ENCODE measurements at regions not wholly inside any gene's neighbourhood (a gene's known extent, or its start where the extent isn't known, plus 50 kb on each side); places are given as distances from the start of the nearest gene placed in this dataset.

DNA sequence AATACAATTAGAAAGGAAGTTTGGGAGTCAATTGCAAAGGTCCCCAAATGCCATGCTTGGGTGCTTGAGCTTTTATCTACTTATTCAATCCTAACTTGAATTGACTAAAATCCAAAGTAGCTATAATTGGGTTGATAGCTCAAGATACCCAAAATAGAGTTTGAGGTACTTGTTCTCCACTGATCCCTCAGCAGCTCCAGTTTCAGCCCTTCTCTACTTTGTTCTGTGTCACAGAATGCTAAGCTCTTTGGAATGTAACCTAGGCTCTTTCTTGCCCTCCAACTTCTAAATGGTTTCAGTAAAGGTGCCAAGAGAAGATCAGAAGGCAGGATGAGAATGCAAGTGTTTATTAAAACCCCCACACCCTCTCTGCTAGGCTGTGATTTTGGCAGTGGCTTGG, 251.4 kb upstream of the CLEC14A start:
- no peak for DNase-seq (ENCODE audit: low read depth)

DNA sequence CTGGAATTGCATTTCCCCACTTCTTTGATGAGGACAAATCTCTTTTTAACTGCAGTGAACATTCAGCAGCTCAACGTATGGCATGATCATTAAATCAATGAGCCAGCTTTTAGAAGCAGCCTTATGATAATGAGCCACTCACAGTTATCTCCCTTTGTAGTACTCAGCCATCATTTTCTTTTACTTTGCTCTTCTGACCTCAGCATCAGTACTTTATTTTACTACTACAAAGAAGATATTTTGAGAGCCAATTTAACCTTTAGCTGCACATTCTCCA, 250.0 kb upstream of the CLEC14A start:
- DNase-seq (ENCODE audit: low read depth), result no peak

DNA sequence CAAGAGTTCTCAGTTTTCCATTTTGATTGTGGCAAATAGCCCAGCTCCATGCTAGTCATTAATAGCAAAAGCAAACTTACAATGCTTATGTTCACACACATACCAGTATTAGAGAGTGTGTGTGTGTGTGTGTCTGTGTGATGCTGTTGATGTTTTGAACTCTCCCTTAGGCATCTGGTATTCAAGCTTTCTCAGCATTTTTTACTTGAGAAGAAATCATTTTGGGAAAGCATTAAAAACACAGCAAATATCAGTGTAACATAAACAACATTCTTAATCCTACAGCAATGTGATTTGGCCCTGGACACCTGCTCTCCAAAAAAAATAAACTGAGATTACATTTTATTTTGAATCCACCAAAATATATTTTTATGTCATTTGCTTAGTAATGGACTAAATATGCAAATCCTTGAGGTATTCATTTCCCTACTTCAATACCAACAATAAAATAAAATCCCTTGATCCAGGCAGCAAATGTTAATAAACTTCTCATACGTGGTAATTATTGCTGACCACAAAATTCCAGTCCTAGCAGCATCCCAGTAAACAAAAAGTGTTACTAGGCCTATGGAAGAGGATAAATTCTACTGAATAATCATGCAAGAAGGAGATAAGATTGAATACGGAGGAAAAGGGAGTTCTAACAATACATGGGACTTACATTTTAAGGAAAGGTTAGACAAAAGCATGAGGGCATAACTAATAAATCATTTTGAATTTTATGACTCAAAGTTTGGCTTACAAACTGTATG, 249.5 kb upstream of the CLEC14A start:
- no peak for DNase-seq (ENCODE audit: low read depth)

DNA sequence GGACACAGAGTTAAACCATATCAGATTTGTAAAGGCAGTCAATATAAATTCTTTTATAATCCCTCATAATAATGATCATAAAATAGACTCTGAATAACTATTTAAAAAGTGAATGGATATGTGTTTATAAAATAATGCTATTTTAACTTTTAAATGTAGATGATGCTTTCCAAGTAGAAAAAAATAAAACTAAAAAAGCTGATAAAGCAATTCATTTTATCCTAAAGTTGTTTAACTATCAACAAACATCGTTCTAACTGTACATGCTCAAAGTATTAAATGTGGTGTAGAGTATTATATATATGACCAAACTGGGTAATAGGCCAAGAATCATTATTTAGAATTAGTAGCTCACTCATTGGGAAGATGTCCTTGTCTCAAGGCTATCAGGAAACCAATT, 248.3 kb upstream of the CLEC14A start:
- no peak for DNase-seq (ENCODE audit: low read depth)

DNA sequence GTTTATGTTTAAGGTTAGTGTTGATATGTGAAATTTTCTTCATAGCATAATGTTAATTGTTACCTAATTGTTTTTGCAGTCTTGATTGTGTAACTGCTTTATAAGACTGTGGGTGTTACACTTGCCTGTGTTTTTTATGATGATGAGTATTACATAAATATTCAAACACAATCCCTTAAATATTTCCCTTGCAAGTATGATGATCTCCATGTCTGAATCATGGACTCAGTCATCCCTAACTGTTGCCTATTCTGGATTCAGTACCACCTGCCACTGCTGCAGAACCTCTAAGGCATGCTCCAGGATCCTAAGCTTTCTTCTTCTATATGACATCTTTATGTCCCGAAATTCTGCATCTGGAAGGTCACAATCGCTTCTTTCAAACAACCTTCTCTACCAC, 246.3 kb upstream of the CLEC14A start:
- DNase-seq (ENCODE audit: low read depth), result no peak

DNA sequence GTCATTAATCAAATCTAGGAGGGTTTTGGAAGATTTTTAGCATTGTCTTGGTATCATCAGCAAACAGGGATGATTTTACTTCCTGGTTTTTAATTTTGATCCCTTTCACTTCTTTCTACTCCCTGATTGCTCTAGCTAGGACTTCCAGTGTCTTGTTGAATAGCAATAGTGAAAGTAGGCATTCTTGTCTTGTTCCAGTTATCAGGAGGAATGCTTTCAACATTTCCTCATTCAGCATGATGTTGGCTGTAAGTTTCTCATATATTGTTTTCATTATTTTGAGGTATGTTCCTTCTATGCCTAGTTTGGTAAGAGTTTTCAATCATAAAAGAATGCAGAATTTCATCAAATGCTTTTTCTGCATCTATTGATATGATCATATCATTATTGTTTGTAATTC, 244.2 kb upstream of the CLEC14A start:
- no peak for DNase-seq (ENCODE audit: low read depth)

DNA sequence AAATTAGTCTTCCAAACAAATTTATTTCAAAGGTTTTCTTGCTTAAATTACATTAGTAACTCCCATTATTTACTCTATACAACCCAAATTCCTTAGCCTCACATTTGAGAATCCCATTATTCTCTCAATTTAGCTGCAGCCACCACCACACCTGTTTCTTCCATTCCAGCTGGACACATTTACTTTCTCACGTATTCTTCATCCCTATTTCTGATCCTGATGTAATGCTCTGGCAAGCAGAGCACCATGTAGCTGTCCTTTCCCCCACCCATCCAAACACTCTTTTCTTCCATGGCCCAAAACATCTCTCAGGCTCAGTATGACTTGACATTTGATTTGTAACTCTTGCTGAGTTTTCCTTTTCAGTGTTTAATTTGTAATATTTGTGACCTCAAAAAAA, 240.2 kb upstream of the CLEC14A start:
- DNase-seq (ENCODE audit: low read depth), result no peak

DNA sequence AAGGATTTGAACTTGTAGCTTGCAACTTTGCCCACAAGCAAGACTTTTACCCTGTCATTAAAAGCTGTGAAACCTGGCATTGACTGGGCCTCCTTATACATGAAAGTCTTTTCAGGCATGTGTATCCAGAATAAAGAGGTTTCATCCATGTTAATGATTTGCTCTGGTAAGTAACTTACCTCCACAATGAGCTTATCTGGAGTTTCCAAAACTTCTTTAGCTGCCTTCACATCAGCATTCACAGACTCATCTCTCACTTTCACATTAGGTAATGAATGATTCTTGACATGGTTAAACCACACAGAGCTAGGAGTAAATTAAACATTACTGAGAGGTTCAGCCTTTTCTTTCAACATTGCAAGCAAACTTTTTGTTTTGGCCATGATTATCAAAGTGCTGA, 234.4 kb upstream of the CLEC14A start:
- DNase-seq (ENCODE audit: low read depth), result no peak

DNA sequence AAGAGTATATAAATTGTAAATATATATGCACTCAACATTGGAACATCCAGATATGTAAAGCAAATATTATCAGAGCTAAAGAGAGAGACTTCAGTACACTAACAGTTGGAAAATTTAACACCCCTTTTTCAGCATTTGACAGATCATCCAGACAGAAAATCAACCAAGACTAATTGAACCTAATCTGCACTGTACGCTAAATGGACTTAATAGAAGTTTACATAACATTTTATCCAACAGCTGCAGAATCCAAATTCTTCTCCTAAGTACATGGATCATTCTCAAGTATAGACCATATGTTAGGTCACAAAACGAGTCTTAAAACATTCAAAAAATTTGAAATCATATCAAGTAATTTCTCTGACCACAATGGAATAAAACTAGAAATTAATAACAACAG, 229.1 kb upstream of the CLEC14A start:
- DNase-seq (ENCODE audit: low read depth), result no peak

DNA sequence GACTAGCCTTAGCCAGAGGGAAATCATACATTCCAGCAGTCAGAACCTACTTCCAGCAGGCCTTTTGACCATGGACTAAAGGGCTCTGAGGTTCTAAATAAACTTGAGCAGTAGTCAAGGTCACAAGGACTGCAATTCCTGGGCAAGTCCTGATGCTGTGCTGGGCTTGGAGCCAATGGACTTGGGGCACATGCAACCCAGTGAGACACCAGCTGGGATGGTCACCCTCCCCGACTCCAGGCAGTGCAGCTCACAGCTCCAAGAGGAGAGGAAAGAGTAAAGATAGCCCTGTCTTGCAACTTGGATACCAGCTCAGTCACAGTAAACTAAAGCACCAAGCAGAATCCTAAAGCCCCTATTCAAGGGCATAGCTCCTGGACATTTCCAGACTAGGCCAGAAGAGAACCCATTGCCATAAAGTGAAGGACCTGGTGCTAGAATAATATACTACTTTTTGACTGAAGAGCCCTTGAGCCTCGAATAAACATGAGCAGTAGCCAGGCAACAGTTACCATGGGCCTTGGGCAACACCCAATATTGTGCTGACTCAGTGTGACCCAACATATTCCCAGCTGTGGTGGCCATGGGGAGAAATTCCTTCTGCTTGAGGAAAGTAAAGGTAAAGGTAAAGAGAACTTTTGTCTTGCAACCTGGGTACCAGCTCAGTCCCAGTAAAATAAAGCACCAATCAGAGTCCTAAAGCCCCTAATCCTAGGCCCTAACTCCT, 226.2 kb upstream of the CLEC14A start:
- DNase-seq (ENCODE audit: low read depth), result no peak

DNA sequence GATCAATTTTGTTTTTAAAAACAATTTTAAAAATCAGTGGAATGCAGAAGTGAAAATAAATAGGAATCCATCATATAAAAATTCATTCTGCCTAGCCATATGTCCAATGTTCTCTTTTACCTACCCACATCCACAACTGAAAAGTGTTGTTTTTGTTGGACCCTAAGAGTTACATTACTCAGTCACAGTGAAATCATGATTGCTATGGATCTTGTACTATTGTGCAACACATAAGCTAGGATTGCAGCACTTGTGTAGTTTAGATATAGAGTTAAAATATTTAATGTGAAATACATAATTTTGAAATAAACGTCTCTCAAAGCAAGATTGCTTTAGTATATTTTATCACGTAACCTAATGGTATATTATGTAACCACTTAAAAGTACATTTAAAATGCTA, 213.3 kb upstream of the CLEC14A start:
- DNase-seq (ENCODE audit: low read depth), result no peak

DNA sequence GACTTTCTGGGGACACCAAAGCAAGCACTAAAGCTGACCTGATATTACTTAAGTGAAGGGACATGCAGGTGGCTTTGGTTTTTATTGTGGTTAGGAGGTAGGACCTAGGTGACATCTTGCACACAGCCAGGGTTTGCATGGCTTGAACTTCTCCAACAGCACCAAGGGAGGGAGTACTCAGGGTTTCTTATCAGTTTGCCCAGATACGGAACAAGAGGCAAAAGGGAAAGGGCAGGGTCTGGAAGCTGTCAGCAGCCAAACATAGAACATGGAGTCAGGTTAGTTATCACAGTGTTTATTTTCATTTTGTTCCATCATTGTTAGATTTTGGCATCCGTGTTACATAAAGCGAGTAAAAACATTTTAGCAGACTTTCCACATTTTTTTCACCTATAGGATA, 186.3 kb upstream of the CLEC14A start:
- no peak for DNase-seq (ENCODE audit: low read depth)

DNA sequence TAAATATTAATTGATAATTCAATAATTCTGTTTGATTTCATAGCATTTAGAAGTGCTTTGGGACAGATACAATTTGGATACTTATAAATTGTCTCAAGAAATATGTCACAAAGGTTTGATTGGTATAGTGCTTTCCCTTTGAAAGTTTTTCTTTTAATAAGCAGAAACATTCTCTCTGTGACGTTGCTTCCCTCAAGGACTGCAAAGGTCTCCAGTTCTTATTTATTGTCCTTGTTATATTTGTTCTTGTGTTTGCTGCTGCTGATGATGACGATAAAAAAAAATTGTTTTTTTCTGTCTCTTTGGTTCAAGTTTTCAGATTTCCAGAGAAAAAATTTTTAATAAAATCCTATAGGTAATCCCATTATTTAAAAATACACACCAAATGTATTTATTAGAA, 176.3 kb upstream of the CLEC14A start:
- DNase-seq (ENCODE audit: low read depth), result no peak

DNA sequence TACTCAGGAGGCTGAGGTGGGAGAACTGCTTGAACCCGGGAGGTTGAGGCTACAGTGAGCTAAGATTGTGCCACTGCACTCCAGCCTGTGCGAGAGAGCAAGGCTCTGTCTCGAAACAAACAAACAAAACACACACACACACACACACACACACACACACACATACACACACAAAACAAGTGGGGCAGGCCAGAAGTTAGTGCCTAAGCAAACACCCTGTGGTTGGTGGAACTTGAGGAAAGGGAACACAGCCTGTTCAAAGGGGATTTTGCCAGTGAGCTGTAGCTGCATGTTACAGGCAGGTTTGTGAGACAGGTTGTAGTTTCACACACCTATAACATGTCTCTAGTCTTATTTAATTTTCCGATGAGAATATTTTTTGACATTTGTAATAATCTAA, 175.3 kb upstream of the CLEC14A start:
- no peak for DNase-seq (ENCODE audit: low read depth)

DNA sequence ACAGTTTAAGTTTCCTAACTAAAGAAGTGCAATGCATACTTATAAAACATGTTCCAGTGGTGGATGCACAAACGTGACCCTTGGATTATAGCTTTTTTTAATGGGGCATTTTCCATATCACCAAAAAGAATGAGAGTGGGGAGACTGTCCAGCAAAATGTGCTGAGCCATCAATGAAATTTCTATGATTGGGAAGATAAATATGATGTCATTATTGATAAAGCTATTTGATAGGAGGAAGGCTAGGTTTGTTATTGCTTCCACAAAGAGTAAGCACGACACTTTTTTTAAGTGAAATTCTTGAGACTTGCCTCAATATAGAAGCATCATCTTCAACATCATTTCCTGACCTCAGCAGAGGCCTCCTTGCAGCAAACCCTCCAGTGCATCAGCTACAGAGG, 174.6 kb upstream of the CLEC14A start:
- DNase-seq (ENCODE audit: low read depth), result no peak

DNA sequence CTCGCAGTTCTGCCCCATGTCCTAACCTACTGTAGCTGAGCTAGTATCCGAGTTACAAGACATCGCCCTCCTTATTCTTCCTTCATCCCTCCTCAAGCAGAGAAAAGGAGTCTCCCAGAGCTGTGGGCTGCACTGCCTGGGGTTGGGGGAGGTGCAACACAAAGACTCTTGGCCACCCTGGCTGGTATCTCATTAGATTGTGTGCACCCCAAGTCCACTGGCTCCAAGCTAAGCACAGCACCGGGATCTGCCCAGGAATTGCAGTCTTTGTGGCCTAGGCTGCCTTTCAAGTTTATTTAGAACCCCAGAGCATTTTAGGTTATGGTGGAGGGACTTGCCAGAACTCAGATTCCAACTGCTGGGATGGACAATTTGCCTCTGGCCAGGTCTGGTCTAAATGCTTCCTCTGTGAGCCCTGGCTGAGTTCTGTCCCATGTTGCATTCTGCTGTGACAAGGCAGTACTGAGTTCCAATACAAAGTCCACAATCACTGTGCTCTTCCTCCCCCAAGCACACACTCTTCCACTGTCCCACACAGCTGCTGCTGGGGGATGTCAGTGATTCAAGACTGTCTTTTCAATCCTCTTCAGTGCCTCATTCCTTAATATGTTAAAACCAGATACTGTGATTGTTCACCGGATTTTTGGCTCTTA, 169.6 kb upstream of the CLEC14A start:
- DNase-seq (ENCODE audit: low read depth), result no peak

DNA sequence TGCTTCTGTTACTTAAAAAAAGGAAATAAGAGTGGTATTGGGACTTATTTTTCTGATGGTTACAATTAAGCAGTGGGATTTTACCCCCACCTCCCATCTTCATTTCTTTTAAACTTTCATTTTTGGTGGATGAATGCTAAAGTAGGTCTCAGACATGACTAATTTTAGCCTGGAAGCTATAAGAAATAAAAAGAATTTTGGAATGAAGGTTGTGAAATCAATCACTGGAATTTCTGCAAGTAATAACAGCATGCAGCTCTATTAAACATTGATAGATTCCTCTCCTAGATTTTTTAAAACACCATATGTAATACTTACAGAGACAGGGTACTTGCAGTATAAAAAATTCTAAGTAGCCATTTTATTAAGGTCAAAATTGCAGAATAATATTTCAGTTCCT, 164.2 kb upstream of the CLEC14A start:
- DNase-seq (ENCODE audit: low read depth), result no peak

DNA sequence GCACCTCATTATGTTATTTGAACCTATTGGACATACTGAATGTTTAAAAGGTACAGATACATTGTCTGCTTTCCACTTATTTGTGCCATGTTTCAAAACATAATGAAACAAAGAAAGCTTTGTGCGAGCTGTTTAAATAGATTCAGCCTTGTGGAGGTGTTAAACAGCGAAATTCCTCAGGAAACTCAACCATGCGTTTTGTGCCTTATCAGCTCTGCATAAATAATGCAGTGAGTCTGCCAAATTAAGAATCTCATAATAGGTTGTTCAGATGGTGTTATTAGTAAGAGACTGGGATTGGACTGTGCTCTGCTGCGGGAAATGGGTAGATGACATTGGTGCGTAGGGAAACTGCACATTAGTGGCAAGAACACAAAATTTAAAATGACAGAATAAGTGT, 163.7 kb upstream of the CLEC14A start:
- no peak for DNase-seq (ENCODE audit: low read depth)

DNA sequence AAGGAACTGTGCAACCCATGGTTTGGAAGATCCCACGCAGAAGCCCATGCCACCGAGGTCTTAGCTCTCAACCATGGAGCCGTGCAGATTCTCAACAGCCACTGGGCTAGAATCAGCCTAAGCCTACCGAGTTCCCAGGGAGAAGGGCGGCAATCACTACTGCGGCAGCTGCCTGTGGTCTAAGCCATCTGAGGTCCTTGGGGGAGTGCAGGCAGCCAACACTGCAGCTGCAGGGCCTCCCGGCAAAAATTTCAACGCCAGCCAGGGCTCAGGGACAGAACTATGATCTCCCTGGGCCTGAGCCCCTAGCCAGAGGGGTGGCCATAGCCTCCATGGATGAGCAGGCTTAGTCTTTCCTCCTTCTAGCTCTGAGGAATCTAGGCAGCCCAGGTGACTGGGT, 156.8 kb upstream of the CLEC14A start:
- DNase-seq (ENCODE audit: low read depth), result no peak

DNA sequence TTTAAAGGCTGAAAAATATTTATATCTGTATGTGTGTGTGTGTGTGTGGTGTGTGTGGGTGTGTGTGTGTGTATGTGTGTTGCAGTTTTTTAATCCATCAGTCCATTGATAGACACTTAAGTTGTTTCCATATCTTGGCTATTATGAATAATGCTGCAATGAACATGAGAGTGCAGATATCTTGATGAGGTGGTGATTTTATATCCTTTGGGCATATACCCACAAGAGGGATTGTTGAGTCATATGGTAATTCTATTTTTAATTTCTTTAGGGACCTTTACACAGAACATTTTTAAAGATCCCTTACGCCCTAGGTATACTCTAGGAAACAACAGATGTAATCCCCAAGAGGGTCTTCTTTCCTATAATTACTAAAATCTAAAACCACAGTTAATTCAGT, 154.5 kb upstream of the CLEC14A start:
- DNase-seq (ENCODE audit: low read depth), result no peak

DNA sequence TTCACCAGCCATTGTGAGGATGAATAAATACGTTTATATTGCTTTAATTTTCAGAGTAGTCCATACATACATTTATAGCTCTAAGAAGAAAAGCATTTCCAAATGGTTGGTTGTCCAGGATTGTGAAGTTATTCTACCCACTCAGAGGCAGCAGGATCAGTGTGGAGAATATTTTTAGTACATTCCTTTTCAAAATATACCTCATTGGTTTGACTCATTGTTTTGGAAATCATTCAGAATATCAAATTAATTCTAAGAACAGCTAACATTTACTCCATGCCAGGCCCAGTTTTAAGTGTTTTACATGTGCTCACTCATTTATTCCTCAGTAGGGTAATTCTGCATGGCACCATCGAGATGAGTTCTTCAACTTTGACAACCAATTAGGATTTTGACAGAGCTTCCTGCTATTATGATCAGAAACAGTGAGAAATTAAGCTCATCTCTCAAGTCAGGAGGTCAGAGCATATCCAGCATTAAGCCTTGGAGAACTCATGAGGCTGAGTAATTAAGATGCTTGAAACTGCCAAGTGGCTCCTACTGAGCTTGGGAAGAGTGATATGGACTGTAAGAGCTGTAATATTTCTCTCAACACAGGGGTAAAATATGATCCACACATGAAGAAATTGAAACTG, 153.3 kb upstream of the CLEC14A start:
- no peak for DNase-seq (ENCODE audit: low read depth)

DNA sequence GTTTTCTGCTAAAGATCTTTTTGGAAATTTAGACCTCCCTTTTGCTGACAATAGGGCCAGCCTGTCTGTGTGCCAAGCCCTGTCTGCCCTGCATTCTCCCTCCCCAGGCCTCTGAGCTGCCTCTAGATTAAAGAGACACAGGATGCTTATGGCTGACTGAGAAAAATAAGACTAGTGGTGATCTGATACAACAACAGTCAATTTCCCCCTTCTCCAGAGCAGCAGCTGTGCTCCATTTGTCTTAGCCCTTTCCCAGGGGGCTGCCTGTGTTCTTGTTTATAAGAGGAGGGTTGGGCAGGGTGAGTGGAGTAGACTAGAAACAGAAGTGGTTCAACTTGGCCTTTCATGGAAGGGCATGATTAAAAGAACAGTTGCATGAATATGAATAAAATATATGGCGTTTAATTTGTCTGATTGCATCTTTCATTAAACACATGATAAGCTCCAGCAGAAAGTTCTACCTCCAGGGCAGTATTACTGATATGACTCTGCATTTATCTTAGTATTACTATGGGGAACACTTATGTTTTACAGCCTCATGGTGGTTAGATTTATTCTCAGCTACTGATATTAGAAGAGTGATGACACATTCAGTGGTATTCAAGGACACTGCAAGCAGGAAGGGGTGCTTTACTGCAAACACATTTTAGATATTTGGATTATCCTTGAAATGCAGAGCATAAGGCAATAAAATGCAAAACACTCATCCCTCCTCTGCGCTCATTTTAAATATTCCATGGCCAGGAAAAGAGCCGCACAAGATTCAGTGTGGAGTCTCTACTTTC, 150.2 kb upstream of the CLEC14A start:
- no peak for DNase-seq (ENCODE audit: low read depth)

Measured in T follicular helper cell (primary cell).